AG10803 (cell line): ENCODE measurements at regions not wholly inside any gene's neighbourhood (a gene's known extent, or its start where the extent isn't known, plus 50 kb on each side); places are given as distances from the start of the nearest gene placed in this dataset.
"Not testable (repeated sequence)": the region's sequence is repeated elsewhere in the genome, so short reads cannot be mapped to it uniquely, and the experiment has no call there.

ENCODE experiments used
- DNase-seq: peaks from one replicate; pipeline ENCODE4 v3.0.0; 2010; ENCODE audit warnings: low read depth
- H3K4me3 ChIP-seq: 2 replicates; pipeline ENCODE4 v1.5.1; 2011; ENCODE audit warnings: mild to moderate bottlenecking, low read length, control low read depth
- TF ChIP-seq, protein P1 (sequence below): conservative IDR thresholded peaks from 2 replicates; pipeline ENCODE4 v1.5.1; 2011; ENCODE audit warnings: mild to moderate bottlenecking, low read length, control low read depth, inconsistent platforms

DNA sequence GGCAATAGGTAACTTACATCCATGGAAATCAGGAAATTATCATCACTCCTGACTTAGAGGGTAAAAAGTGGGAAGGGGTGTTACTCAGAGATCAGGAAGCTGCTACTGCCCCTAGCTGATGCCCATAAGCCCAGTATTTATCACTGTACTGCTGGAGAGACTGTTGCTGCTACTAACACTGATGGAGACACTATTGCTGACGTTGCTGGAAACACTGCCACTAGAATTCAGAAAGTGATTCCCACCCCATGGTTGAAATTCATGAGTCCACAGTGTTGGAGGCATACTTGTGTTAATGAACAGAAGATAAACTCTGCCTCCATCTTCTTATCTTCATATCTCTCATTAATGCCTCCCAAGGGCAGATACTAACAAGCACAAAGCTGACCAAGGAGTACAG lies 97.6 kb downstream of the MTX3 start:
- TF ChIP-seq, protein P1, sequence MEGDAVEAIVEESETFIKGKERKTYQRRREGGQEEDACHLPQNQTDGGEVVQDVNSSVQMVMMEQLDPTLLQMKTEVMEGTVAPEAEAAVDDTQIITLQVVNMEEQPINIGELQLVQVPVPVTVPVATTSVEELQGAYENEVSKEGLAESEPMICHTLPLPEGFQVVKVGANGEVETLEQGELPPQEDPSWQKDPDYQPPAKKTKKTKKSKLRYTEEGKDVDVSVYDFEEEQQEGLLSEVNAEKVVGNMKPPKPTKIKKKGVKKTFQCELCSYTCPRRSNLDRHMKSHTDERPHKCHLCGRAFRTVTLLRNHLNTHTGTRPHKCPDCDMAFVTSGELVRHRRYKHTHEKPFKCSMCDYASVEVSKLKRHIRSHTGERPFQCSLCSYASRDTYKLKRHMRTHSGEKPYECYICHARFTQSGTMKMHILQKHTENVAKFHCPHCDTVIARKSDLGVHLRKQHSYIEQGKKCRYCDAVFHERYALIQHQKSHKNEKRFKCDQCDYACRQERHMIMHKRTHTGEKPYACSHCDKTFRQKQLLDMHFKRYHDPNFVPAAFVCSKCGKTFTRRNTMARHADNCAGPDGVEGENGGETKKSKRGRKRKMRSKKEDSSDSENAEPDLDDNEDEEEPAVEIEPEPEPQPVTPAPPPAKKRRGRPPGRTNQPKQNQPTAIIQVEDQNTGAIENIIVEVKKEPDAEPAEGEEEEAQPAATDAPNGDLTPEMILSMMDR, result no peak
- no peak for DNase-seq
- H3K4me3 ChIP-seq, result no peak overlapping the region

DNA sequence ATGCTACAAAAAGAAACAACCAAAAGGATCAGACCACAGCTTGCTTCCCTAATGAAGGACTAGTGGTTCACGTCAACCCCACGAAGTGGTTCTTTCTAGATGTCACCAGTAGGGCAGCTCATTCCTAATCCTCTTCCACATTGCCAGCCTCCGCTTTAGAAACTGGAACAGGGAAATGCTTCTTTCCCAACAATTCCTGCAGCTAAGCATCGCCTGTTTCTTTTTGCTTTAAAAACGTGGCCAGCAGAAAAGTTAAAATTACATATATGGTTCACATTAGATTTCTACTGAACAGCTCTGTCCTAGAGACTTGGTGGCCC lies 100.2 kb downstream of the MTX3 start:
- TF ChIP-seq, protein P1, result no peak
- H3K4me3 ChIP-seq, result no peak overlapping the region
- no peak for DNase-seq

DNA sequence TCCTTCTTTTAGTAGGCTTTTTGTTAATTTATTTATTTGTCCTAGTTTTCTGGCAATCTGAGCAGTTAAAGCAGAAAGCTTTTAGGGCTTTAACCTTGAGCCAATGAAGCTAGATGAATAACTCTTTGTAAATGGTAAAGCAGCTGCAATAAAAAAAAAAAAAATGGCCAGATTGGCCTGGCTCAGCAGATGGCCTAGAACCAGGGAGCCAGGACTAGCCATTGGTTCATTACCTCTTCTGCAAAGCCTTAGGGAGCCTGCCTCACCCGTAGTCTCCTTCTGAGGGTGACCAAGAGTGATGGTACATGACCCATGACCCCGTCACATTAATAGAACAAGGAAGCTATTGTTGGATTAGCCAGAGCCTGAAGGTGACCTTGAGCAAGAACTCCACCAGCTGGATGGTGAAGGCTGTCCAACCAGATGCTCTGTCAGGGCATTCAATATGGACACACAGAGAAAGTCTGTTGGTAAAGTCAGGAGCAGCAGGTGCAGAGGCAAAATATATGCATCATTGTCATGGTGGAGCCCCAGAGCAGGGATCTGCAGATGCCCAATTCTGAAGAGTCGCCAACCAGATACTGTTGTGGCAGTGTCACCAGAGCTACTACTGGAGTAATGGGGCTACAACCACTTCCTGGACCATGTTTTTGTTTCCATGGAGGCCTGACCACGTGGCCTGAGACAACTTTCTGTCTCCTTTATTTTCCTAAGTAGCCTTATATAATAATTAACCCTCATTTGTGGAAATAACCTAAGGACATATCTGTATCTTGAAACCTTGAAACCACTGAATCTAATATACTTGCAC lies 100.7 kb downstream of the MTX3 start:
- no peak overlapping the region for H3K4me3 ChIP-seq
- TF ChIP-seq, protein P1, result no peak
- no peak for DNase-seq

DNA sequence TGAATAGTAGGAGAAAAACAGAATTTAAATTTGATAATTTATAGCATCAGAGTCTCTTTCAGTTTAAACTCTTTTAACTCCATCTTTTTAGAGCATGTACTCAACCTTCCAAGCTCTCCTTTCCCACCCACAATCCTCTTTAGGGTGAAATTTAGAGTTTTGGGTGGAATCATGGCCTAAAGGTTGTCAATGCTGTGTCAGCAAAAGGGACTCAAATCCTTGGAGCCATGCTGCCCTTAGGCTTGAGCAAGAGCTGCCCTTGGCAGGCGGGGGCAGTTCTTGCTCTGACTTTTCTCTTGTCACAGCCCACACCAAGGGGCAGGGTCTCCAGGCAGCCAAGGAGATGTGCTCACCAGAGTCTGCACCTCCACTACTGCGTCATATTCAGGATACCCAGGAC lies 102.4 kb downstream of the MTX3 start:
- TF ChIP-seq, protein P1, result no peak
- H3K4me3 ChIP-seq, result no peak overlapping the region
- DNase-seq, result no peak

DNA sequence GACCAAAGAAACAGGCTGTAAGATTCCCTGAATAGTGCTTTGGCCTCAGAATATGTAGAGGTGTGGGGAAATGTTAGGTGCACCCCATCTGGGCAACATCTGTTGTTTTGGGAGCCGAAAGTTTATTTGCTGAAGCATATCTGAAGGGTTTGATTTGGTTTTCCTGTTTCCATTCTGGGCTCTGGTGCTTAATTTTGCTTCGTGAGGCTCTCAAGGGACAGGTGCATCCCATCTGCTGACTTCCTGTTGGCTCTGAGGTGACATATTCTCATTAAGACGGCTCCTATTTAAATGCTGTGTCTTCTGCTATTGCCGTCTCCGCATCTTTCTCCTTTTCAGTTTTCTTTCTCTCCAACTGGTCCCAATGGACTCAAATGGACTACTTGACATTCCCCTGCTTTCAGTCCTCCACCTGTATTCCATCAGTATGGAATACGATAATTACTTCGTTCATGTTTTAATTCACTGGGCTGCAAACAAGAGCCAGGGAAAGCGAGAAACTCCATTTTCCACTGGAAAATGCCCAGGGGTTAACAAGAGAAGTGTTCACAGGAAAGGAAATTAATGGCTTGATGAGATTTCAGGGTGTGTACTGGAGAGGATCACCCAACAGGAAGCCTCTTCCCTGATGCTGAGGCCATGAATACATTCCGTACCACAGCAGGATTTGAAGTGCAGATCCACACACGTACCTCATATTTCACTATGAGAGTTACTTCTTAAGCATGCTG lies 104.0 kb downstream of the MTX3 start:
- H3K4me3 ChIP-seq, result no peak overlapping the region
- TF ChIP-seq, protein P1, result no peak
- no peak for DNase-seq

DNA sequence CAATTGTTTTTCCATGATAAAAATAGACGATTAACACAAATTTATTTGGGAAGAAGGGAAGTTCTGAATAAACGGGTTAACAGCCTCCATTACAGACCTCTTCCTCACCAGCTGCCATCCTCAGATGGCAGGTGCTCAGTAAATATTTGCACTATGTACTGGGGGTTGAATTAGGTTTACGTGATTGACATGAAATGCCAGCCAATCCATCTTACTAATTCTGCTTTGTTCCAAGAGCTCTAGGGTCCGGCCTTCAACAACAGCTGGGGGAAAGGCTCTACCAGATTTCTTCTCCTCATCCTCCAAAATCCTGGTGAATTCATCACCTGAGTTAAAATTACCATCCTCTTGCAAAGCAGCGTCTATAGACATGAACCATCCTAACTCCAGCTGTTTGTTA lies 104.6 kb downstream of the MTX3 start:
- no peak overlapping the region for H3K4me3 ChIP-seq
- TF ChIP-seq, protein P1, result no peak

DNA sequence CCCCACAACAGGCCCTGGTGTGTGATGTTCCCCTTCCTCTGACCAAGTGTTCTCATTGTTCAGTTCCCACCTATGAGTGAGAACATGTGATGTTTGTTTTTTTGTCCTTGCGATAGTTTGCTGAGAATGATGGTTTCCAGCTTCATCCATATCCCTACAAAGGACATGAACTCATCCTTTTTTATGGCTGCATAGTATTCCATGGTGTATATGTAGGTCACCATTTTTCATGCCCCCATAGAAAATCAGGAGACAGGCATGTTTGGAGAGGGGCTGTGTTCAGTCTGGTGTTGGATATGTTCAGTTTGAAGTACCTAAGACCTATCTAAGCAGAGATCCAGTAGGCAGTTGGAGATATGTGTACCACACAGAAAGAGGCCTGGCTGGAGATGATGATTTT lies 111.2 kb downstream of the MTX3 start:
- H3K4me3 ChIP-seq, DNase-seq: not testable (repeated sequence)

More for the DNA sequence above, 104.6 kb downstream of the MTX3 start:
- no peak for DNase-seq
